CD4-positive, alpha-beta T cell treated with Interleukin-6 for 4 hours (primary cell): ENCODE measurements at regions not wholly inside any gene's neighbourhood (a gene's known extent, or its start where the extent isn't known, plus 50 kb on each side); places are given as distances from the start of the nearest gene placed in this dataset.

Experiments
- DNase-seq: peaks from one replicate; pipeline ENCODE4 v3.0.0-alpha.2; 2020; ENCODE audit warnings: mixed read lengths

- no peak for DNase-seq
Measured at GRCh38 chr4:120415896-120416295, 349.2 kb upstream of the MAD2L1 start.

GRCh38 chr4:120406960-120407359 lies 340.3 kb upstream of the MAD2L1 start:
- DNase-seq: no peak

- DNase-seq: no peak
Measured at GRCh38 chr4:120403296-120403695, 336.6 kb upstream of the MAD2L1 start.

- no peak for DNase-seq
Measured at GRCh38 chr4:120400441-120400840, 333.8 kb upstream of the MAD2L1 start.

- no peak for DNase-seq
Measured at GRCh38 chr4:120399826-120400225, 333.2 kb upstream of the MAD2L1 start.

GRCh38 chr4:120395746-120396145 lies 329.1 kb upstream of the MAD2L1 start:
- DNase-seq: no peak

GRCh38 chr4:120355881-120356280 lies 289.2 kb upstream of the MAD2L1 start:
- DNase-seq: no peak

GRCh38 chr4:120354381-120354780 lies 287.7 kb upstream of the MAD2L1 start:
- no peak for DNase-seq

GRCh38 chr4:120353235-120353634 lies 286.6 kb upstream of the MAD2L1 start:
- no peak for DNase-seq

- DNase-seq: no peak
Measured at GRCh38 chr4:120352739-120353138, 286.1 kb upstream of the MAD2L1 start.

GRCh38 chr4:120348948-120349347 lies 282.3 kb upstream of the MAD2L1 start:
- DNase-seq: no peak

- DNase-seq: no peak
Measured at GRCh38 chr4:120348521-120348920, 281.9 kb upstream of the MAD2L1 start.

GRCh38 chr4:120331486-120332370 lies 265.1 kb upstream of the MAD2L1 start:
- no peak for DNase-seq

- no peak for DNase-seq
Measured at GRCh38 chr4:120329386-120329785, 262.7 kb upstream of the MAD2L1 start.

- no peak for DNase-seq
Measured at GRCh38 chr4:120327276-120327675, 260.6 kb upstream of the MAD2L1 start.

GRCh38 chr4:120319046-120319767 lies 252.6 kb upstream of the MAD2L1 start:
- no peak for DNase-seq

- no peak for DNase-seq
Measured at GRCh38 chr4:120318196-120318846, 251.7 kb upstream of the MAD2L1 start.

GRCh38 chr4:120317713-120318112 lies 251.1 kb upstream of the MAD2L1 start:
- DNase-seq: no peak

GRCh38 chr4:120316416-120316815 lies 249.8 kb upstream of the MAD2L1 start:
- DNase-seq: no peak

GRCh38 chr4:120314969-120315368 lies 248.3 kb upstream of the MAD2L1 start:
- DNase-seq: no peak

- no peak for DNase-seq
Measured at GRCh38 chr4:120304801-120305200, 238.2 kb upstream of the MAD2L1 start.

- no peak for DNase-seq
Measured at GRCh38 chr4:120299631-120300030, 233.0 kb upstream of the MAD2L1 start.

- no peak for DNase-seq
Measured at GRCh38 chr4:120293341-120293740, 226.7 kb upstream of the MAD2L1 start.

GRCh38 chr4:120291541-120291940 lies 224.9 kb upstream of the MAD2L1 start:
- DNase-seq: no peak
